ENCODE measurements at regions not wholly inside any gene's neighbourhood (a gene's known extent, or its start where the extent isn't known, plus 50 kb on each side); places are given as distances from the start of the nearest gene placed in this dataset.
A peak's percentile ranks its signal among the peaks of the same experiment; 100 is the strongest.

- Histone ChIP-seq H3K9me3 (no peaks in the 10 kb centered on the region), H3K27me3 (no peaks in the 10 kb centered on the region), H3K36me3 (no peaks in the 10 kb centered on the region), H3K4me1 (no peaks in the 10 kb centered on the region), H3K4me3 (no peak overlapping the region), H3K27ac (no peak overlapping the region)
- DNase-seq, result no peak
- intact Hi-C loops (cut with DNase I; ENCODE audit: low total_unique reads), result no loop called here
- TF ChIP-seq CTCF (IDR thresholded peaks at IDR 0.05) (peak in 1 of 4 experiments; percentile 19), POLR2A (IDR thresholded peaks at IDR 0.05) (no peak)
Measured at GRCh38 chr12:32947206-32948067, 50.9 kb upstream of the PKP2 start.

- no peak for DNase-seq
- intact Hi-C loops (cut with DNase I; ENCODE audit: low total_unique reads), result no loop called here
- no peak overlapping the region for H3K27ac ChIP-seq
Measured at GRCh38 chr12:32946504-32947131, 50.0 kb upstream of the PKP2 start.

More at GRCh38 chr12:32946504-32947131, 50.0 kb upstream of the PKP2 start:
- H3K4me3 ChIP-seq, result no peak overlapping the region
- H3K9me3 ChIP-seq, result no peaks in the 10 kb centered on the region
- no peaks in the 10 kb centered on the region for H3K4me1 ChIP-seq
- TF ChIP-seq CTCF (IDR thresholded peaks at IDR 0.05) (no peak), POLR2A (IDR thresholded peaks at IDR 0.05) (no peak)
- no peaks in the 10 kb centered on the region for H3K36me3 ChIP-seq
- H3K27me3 ChIP-seq, result no peaks in the 10 kb centered on the region

Measured in uterus (tissue), 3 donors.